Activated CD8-positive, alpha-beta memory T cell treated with anti-CD3 and anti-CD28 coated beads for 48 hours (primary cell): ENCODE measurements at regions not wholly inside any gene's neighbourhood (a gene's known extent, or its start where the extent isn't known, plus 50 kb on each side); places are given as distances from the start of the nearest gene placed in this dataset.
"Not testable (repeated sequence)": the region's sequence is repeated elsewhere in the genome, so short reads cannot be mapped to it uniquely, and the experiment has no call there.

ENCODE experiments used
- DNase-seq, 3 experiments: peaks; one replicate each; pipeline ENCODE4 v3.0.0-alpha.2; 2020; ENCODE audit warnings: low read depth in 2 of 3, low spot score in 2 of 3

GRCh38 chr13:24563087-24563486 lies 50.5 kb upstream of the PARP4 start:
- DNase-seq: no peak

GRCh38 chr13:24563971-24564370 lies 51.4 kb upstream of the PARP4 start:
- not testable (repeated sequence) for DNase-seq

GRCh38 chr13:24564881-24565280 lies 52.3 kb upstream of the PARP4 start:
- DNase-seq: no peak

GRCh38 chr13:24567593-24567992 lies 55.0 kb upstream of the PARP4 start:
- DNase-seq: not testable (repeated sequence)

- DNase-seq: no peak
These were observed 62.3 kb upstream of the PARP4 start for GRCh38 chr13:24574847-24575246.

- DNase-seq: not testable (repeated sequence)
These were observed 67.7 kb upstream of the PARP4 start for GRCh38 chr13:24580315-24580714.

GRCh38 chr13:24581578-24581977 lies 69.0 kb upstream of the PARP4 start:
- not testable (repeated sequence) for DNase-seq

- not testable (repeated sequence) for DNase-seq
These were observed 79.1 kb upstream of the PARP4 start for GRCh38 chr13:24591697-24592096.

GRCh38 chr13:24597906-24598670 lies 82.1 kb upstream of the ATP12A start:
- DNase-seq: not testable (repeated sequence)

- DNase-seq: not testable (repeated sequence)
These were observed 81.0 kb upstream of the ATP12A start for GRCh38 chr13:24599019-24599791.

GRCh38 chr13:24605923-24606372 lies 74.3 kb upstream of the ATP12A start:
- DNase-seq: no peak

- DNase-seq: no peak
These were observed 73.6 kb upstream of the ATP12A start for GRCh38 chr13:24606486-24607170.

- no peak for DNase-seq
These were observed 69.3 kb upstream of the ATP12A start for GRCh38 chr13:24610956-24611355.

GRCh38 chr13:24612726-24613125 lies 67.5 kb upstream of the ATP12A start:
- DNase-seq: no peak

- no peak for DNase-seq
These were observed 67.1 kb upstream of the ATP12A start for GRCh38 chr13:24613128-24613527.

- no peak for DNase-seq
These were observed 66.5 kb upstream of the ATP12A start for GRCh38 chr13:24613755-24614154.

GRCh38 chr13:24614306-24615080 lies 65.7 kb upstream of the ATP12A start:
- DNase-seq: no peak

GRCh38 chr13:24615114-24615513 lies 65.1 kb upstream of the ATP12A start:
- no peak for DNase-seq

- DNase-seq: no peak
These were observed 64.2 kb upstream of the ATP12A start for GRCh38 chr13:24615911-24616472.

- DNase-seq: no peak
These were observed 63.7 kb upstream of the ATP12A start for GRCh38 chr13:24616514-24616913.
